ENCODE measurements at regions not wholly inside any gene's neighbourhood (a gene's known extent, or its start where the extent isn't known, plus 50 kb on each side); places are given as distances from the start of the nearest gene placed in this dataset.
A peak's percentile ranks its signal among the peaks of the same experiment; 100 is the strongest.

GRCh38 chr3:46141813-46142212 is 66.3 kb downstream of the CCR1 start:
- CTCF ChIA-PET (ENCODE audit: low intra/inter-chr PET ratio) = no interaction called here
- no peaks in the 10 kb centered on the region for H3K36me3 ChIP-seq (ENCODE audit: control insufficient read depth, insufficient read depth, low read length)
- no TSS peak for BruUV-seq (replicated peaks)
- no peaks in the 10 kb centered on the region for H4K20me1 ChIP-seq (replicated peaks; ENCODE audit: control insufficient read depth, insufficient read depth, low read length)
- H3K9me3 ChIP-seq (replicated peaks; ENCODE audit: control insufficient read depth, insufficient read depth, low read depth, low read length) = no peaks in the 10 kb centered on the region
- intact Hi-C loops (cut with micrococcal nuclease) (no loop called here), in situ Hi-C loops (cut with MboI) (no loop called here)
- TF ChIP-seq ZNF311 (CRISPR knock-in tag; IDR thresholded peaks at IDR 0.05) = no peak
- no peak for TF ChIP-seq HNRNPK (IDR thresholded peaks at IDR 0.05; ENCODE audit: low read depth, low read length, poor library complexity, severe bottlenecking)
- no peak for TF ChIP-seq FOXP1 (CRISPR knock-in tag; IDR thresholded peaks at IDR 0.05)
- no peak for TF ChIP-seq ADNP (tag; IDR thresholded peaks at IDR 0.05)
- TF ChIP-seq, protein P1, sequence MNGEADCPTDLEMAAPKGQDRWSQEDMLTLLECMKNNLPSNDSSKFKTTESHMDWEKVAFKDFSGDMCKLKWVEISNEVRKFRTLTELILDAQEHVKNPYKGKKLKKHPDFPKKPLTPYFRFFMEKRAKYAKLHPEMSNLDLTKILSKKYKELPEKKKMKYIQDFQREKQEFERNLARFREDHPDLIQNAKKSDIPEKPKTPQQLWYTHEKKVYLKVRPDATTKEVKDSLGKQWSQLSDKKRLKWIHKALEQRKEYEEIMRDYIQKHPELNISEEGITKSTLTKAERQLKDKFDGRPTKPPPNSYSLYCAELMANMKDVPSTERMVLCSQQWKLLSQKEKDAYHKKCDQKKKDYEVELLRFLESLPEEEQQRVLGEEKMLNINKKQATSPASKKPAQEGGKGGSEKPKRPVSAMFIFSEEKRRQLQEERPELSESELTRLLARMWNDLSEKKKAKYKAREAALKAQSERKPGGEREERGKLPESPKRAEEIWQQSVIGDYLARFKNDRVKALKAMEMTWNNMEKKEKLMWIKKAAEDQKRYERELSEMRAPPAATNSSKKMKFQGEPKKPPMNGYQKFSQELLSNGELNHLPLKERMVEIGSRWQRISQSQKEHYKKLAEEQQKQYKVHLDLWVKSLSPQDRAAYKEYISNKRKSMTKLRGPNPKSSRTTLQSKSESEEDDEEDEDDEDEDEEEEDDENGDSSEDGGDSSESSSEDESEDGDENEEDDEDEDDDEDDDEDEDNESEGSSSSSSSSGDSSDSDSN (IDR thresholded peaks at IDR 0.05; ENCODE audit: borderline replicate concordance in 1 of 2, low read depth in 2 of 2, low read length in 2 of 2) = no peak
- TF ChIP-seq MCM7 (IDR thresholded peaks at IDR 0.05) = no peak
- no peak for TF ChIP-seq ESRRB (CRISPR knock-in tag; IDR thresholded peaks at IDR 0.05; ENCODE audit: borderline replicate concordance)
- no peak for TF ChIP-seq CBX1 (IDR thresholded peaks at IDR 0.05; ENCODE audit: low read depth)
- no peak for TF ChIP-seq PTTG1 (tag; IDR thresholded peaks at IDR 0.05; ENCODE audit: low read depth)
- no peak for TF ChIP-seq GMEB1 (CRISPR knock-in tag; IDR thresholded peaks at IDR 0.05)
- no peak for TF ChIP-seq MAFG (tag; conservative IDR thresholded peaks at IDR 0.05)
- no peak for TF ChIP-seq ETV5 (CRISPR knock-in tag; IDR thresholded peaks at IDR 0.05; ENCODE audit: low read depth)
- no peak for TF ChIP-seq DIDO1 (tag; IDR thresholded peaks at IDR 0.05; ENCODE audit: low read depth)
- TF ChIP-seq PHTF2 (CRISPR knock-in tag; IDR thresholded peaks at IDR 0.05) = no peak
- no peak overlapping the region for H3K9ac ChIP-seq (ENCODE audit: insufficient read depth in 1 of 2, low read depth in 2 of 2, low read length in 2 of 2)
- FAIRE-seq (no peak), DNase-seq (ENCODE audit: extremely low read depth in 1 of 4, low spot score in 3 of 4) (no peak), ATAC-seq (no peak)
- POLR2A ChIA-PET = no interaction called here
- H3K9me1 ChIP-seq (ENCODE audit: control insufficient read depth, insufficient read depth, low read length) = no peaks in the 10 kb centered on the region
- under 1% methylated on average over 9 of the region's 9 CpGs for WGBS (ENCODE audit: insufficient coverage, low coverage, missing lambda C conversion rate)
- no peaks in the 10 kb centered on the region for H3K4me1 ChIP-seq (replicated peaks in 1 of 2; ENCODE audit: control insufficient read depth in 2 of 2, insufficient read depth in 2 of 2, low read length in 2 of 2)
- H2AFZ ChIP-seq (ENCODE audit: low read depth, low read length) = peak overlapping the region; percentile 30; the same call in 1 of the 2 replicates
- H3K27ac ChIP-seq (ENCODE audit: extremely low read depth, low read depth, low read length) = no peak overlapping the region
- H3K4me3 ChIP-seq = no peak overlapping the region
- no peaks in the 10 kb centered on the region for H3K79me2 ChIP-seq (ENCODE audit: control insufficient read depth, insufficient read depth, low read length)
- H3K4me2 ChIP-seq (ENCODE audit: insufficient read depth, low read length) = no peak overlapping the region
- H3K27me3 ChIP-seq (ENCODE audit: control insufficient read depth in 2 of 2, insufficient read depth in 2 of 2, low read length in 2 of 2) = peaks cover 5 to 26% of the 10 kb centered on the region in 2 experiments; a peak in 4 of 5 replicates
